Stomach (tissue), 8 donors: ENCODE measurements at regions not wholly inside any gene's neighbourhood (a gene's known extent, or its start where the extent isn't known, plus 50 kb on each side); places are given as distances from the start of the nearest gene placed in this dataset.

ENCODE experiments used
- DNase-seq, 2 donors: peaks; one replicate each; pipeline versions ENCODE4 v3.0.0 to v3.0.0-alpha.2; 2013 to 2019
- H3K27ac ChIP-seq, 5 donors: fragments of 200-600 bp in 4 of 5; sonication (generic) in 4 of 5; one replicate each; pipeline ENCODE4 v1.5.1; 2013 to 2019; ENCODE audit warnings: mild to moderate bottlenecking in 1 of 5, moderate library complexity in 1 of 5
- H3K27me3 ChIP-seq, 3 donors: fragments of 200-600 bp; sonication (generic); one replicate each; pipeline ENCODE4 v1.5.1; 2017 to 2019; ENCODE audit warnings: mixed run types in 1 of 3
- H3K36me3 ChIP-seq, 4 donors: fragments of 200-600 bp; sonication (generic); 1 replicate in 3 of 4; 2 replicates in 1 of 4; pipeline ENCODE4 v1.5.1; 2016 to 2019
- H3K4me1 ChIP-seq, 4 donors: fragments of 200-600 bp; sonication (generic); one replicate each; pipeline ENCODE4 v1.5.1; 2016 to 2019
- H3K4me3 ChIP-seq, 4 donors: fragments of 200-600 bp; sonication (generic) in 3 of 4; one replicate each; pipeline ENCODE4 v1.5.1; 2016 to 2019; ENCODE audit warnings: mild to moderate bottlenecking in 1 of 4
- H3K9me3 ChIP-seq, 4 donors: fragments of 200-600 bp; sonication (generic); one replicate each; pipeline ENCODE4 v1.5.1; 2016 to 2019
- EP300 ChIP-seq: sonication (generic); formaldehyde crosslinking; IDR thresholded peaks from one replicate; pipeline ENCODE4 v1.6.1; 2017; ENCODE audit warnings: antibody characterized with exemption
- POLR2A ChIP-seq, 4 donors: fragments of 450-650 bp; IDR thresholded peaks; one replicate each; pipeline ENCODE4 v1.6.1; 2016; ENCODE audit warnings: antibody characterized with exemption in 4 of 4, control low read depth in 2 of 4, mild to moderate bottlenecking in 1 of 4, moderate library complexity in 1 of 4
- POLR2AphosphoS5 ChIP-seq, 3 donors: sonication (generic); formaldehyde crosslinking; IDR thresholded peaks; one replicate each; pipeline ENCODE4 v1.6.1; 2016; ENCODE audit warnings: antibody characterized with exemption in 3 of 3
- WGBS, 5 donors: extraction: QIAGEN DNeasy Blood & Tissue Kit in 3 of 5; methylation state at CpG; one replicate each; pipeline versions ENCODE4 v1.1.5 to v1.1.7; 2013 to 2018; 5-methylcytosine and 5-hydroxymethylcytosine counted together
- intact Hi-C: fragments of 100-400 bp; cut with DNase I; formaldehyde crosslinking; loops from one replicate; pipeline ENCODE4 v1.15.1; 2023; ENCODE audit warnings: low total_unique reads
- TF ChIP-seq, protein P1 (sequence below), 7 experiments: fragments of 450-650 bp in 4 of 7; fragments of 200-600 bp in 3 of 7; sonication (generic) in 3 of 7; IDR thresholded peaks; one replicate each; pipeline ENCODE4 v1.5.1; 2016 to 2019; ENCODE audit warnings: antibody characterized with exemption in 7 of 7, control low read depth in 2 of 7, mild to moderate bottlenecking in 1 of 7
- donor health status: healthy with polysubstance abuse.
- donor health status: Bipolar disorder and iron deficiency.
- donor health status: healthy.

DNA sequence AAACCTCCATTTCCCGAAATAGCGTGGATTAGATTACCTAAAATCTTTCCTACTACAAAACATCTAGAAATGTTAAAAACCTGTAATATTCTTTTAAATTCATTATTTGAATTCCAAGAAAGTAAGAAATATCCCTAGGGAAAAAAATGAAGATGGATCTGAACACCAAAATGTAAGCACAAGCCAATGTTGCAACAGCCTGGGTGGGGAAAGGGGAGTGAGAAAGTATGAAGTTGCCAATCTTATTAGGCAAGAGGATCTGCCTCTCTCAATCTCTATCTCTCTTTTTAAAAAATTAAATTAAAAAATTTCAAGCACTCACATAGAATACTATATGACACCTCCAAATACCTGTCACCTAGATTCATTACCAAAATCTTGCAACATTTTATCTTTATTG lies 74.9 kb upstream of the IRF2BP2 start:
- 94 to 97% (median 96%) methylated on average over 2 of the region's 2 CpGs for WGBS, 5 donors
- no peak overlapping the region for H3K27ac ChIP-seq

GRCh38 chr1:234683861-234684632 lies 74.1 kb upstream of the IRF2BP2 start:
- Histone ChIP-seq H3K36me3 (no peaks in the 10 kb centered on the region), H3K4me3 (no peak overlapping the region), H3K27me3 (no peaks in the 10 kb centered on the region), H3K4me1 (peaks cover 0 to 14% (median 7%) of the 10 kb centered on the region in 4 donors), H3K9me3 (peaks cover 0 to 7% (median 0%) of the 10 kb centered on the region in 4 donors), H3K27ac (peak overlapping the region in 4 of 5 donors; percentile 44 to 63 (median 62))
- DNase-seq, result peak; percentile 68 to 72
- TF ChIP-seq EP300 (no peak), POLR2AphosphoS5 (IDR thresholded peaks at IDR 0.05) (peak; percentile 24 to 81 (median 71))
- intact Hi-C loops, result no loop called here
- WGBS, 5 donors, result 67 to 77% (median 72%) methylated on average over 10 of the region's 10 CpGs

More for the DNA sequence above, 74.9 kb upstream of the IRF2BP2 start:
- no peak for DNase-seq
- intact Hi-C loops, result no loop called here
- Histone ChIP-seq H3K4me3 (no peak overlapping the region), H3K27me3 (no peaks in the 10 kb centered on the region), H3K9me3 (peaks cover 0 to 7% (median 0%) of the 10 kb centered on the region in 4 donors), H3K36me3 (no peaks in the 10 kb centered on the region), H3K4me1 (peaks cover 0 to 14% (median 7%) of the 10 kb centered on the region in 4 donors)
- no peak for TF ChIP-seq EP300
- TF ChIP-seq POLR2A (IDR thresholded peaks at IDR 0.05), result no peak
- TF ChIP-seq, protein P1, sequence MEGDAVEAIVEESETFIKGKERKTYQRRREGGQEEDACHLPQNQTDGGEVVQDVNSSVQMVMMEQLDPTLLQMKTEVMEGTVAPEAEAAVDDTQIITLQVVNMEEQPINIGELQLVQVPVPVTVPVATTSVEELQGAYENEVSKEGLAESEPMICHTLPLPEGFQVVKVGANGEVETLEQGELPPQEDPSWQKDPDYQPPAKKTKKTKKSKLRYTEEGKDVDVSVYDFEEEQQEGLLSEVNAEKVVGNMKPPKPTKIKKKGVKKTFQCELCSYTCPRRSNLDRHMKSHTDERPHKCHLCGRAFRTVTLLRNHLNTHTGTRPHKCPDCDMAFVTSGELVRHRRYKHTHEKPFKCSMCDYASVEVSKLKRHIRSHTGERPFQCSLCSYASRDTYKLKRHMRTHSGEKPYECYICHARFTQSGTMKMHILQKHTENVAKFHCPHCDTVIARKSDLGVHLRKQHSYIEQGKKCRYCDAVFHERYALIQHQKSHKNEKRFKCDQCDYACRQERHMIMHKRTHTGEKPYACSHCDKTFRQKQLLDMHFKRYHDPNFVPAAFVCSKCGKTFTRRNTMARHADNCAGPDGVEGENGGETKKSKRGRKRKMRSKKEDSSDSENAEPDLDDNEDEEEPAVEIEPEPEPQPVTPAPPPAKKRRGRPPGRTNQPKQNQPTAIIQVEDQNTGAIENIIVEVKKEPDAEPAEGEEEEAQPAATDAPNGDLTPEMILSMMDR (IDR thresholded peaks at IDR 0.05), result no peak
- TF ChIP-seq POLR2AphosphoS5 (IDR thresholded peaks at IDR 0.05), result no peak

- peaks cover 0 to 14% (median 7%) of the 10 kb centered on the region in 4 donors for H3K4me1 ChIP-seq
- TF ChIP-seq POLR2A (IDR thresholded peaks at IDR 0.05) (no peak), EP300 (no peak), POLR2AphosphoS5 (IDR thresholded peaks at IDR 0.05) (no peak)
- TF ChIP-seq, protein P1 (IDR thresholded peaks at IDR 0.05), result no peak
- DNase-seq, result no peak
- no peak overlapping the region for H3K4me3 ChIP-seq
- H3K9me3 ChIP-seq, result peaks cover 0 to 7% (median 0%) of the 10 kb centered on the region in 4 donors
- peak overlapping the region in 4 of 5 donors; percentile 44 to 63 (median 62) for H3K27ac ChIP-seq
- intact Hi-C loops, result no loop called here
- H3K36me3 ChIP-seq, result no peaks in the 10 kb centered on the region
- H3K27me3 ChIP-seq, result no peaks in the 10 kb centered on the region
- 67 to 98% (median 93%) methylated on average over 2 of the region's 2 CpGs for WGBS, 5 donors
Observed at GRCh38 chr1:234683127-234683860, 73.3 kb upstream of the IRF2BP2 start.

GRCh38 chr1:234681990-234682389 lies 72.0 kb upstream of the IRF2BP2 start:
- DNase-seq, result no peak
- H3K27me3 ChIP-seq, result no peaks in the 10 kb centered on the region
- no peaks in the 10 kb centered on the region for H3K36me3 ChIP-seq
- TF ChIP-seq POLR2AphosphoS5 (IDR thresholded peaks at IDR 0.05) (no peak), POLR2A (IDR thresholded peaks at IDR 0.05) (no peak), EP300 (no peak)
- TF ChIP-seq, protein P1 (IDR thresholded peaks at IDR 0.05), result no peak
- intact Hi-C loops, result no loop called here
- WGBS, 5 donors, result 86 to 98% (median 90%) methylated on average over 2 of the region's 2 CpGs
- H3K4me3 ChIP-seq, result no peak overlapping the region
- H3K4me1 ChIP-seq, result peaks cover 0 to 14% (median 7%) of the 10 kb centered on the region in 4 donors
- no peak overlapping the region for H3K27ac ChIP-seq
- peaks cover 0 to 7% (median 0%) of the 10 kb centered on the region in 4 donors for H3K9me3 ChIP-seq
